GM18868 (cell line): ENCODE measurements at regions not wholly inside any gene's neighbourhood (a gene's known extent, or its start where the extent isn't known, plus 50 kb on each side); places are given as distances from the start of the nearest gene placed in this dataset.
A peak's percentile ranks its signal among the peaks of the same experiment; 100 is the strongest.
"Not testable (repeated sequence)": the region's sequence is repeated elsewhere in the genome, so short reads cannot be mapped to it uniquely, and the experiment has no call there.

Experiments
- ATAC-seq: cut with Tn5 transposase; IDR thresholded peaks from one replicate; pipeline ENCODE4 v1.9.1; 2021; ENCODE audit warnings: mild to moderate bottlenecking, moderate library complexity; ENCODE audit not compliant: unreplicated experiment

DNA sequence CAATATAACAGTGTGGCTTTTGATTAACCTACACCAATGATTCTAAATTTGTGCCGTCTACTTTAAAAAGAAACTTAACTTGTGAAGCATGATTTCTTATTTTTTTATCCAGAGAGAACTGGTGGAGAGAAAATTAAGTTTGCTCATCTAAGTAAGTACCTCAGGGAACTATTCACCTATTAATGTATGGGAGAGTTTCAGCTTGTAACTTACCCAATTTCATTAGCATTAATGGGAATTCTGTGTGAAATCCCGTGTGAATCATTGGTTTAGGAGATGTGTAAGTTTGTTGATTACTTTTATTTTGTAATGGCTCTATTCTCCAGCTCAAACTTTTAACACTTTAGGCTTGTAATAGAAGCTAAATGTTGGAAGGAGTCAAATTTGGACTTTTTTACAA is 1061.5 kb downstream of the TDRD15 start:
- ATAC-seq, result no peak

DNA sequence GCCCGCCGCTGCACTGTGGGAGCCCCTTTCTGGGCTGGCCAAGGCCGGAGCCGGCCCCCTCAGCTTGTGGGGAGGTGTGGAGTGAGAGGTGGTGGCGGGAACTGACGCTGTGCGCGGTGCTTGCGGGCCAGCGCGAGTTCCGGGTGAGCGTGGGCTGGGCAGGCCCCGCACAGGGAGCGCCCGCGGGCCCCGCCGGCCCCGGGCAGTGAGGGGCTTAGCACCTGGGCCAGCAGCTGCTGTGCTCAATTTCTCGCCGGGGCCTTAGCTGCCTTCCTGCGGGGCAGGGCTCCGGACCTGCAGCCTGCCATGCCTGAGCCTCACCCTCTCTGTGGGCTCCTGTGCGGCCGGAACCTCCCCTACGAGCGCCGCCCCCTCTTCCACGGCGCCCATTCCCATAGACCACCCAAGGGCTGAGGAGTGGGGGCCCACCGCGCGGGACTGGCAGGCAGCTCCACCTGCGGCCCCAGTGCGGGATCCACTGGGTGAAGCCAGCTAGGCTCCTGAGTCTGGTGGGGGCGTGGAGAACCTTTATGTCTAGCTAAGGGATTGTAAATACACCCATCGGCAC is 1062.6 kb downstream of the TDRD15 start:
- ATAC-seq, result not testable (repeated sequence)

DNA sequence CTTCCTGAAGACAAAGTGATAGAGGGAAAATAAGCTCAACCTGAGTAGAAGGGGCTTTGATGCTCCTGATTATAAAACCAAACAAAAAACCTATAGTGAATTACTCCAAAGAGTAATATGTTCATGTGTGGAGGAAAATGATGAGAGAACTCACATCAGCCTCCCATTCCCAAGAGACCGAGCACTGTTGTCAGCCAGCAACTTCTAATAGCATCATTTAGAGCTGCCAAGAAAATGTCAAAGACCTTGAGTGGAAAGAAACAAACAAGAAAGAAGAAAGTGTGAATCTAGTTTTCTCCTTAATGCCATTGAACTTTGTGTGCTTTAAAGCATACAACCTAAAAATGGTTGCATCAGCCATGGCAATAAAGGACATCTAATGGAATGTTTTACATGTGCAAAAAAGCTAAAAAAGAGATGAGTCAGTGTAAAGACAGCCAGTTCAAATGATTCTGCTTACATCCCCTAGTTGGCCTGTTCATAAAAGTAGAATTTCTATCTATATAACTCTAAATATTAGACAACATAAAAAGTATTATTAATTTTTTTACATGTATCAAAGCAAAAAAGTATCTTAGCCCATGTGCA is 1066.2 kb downstream of the TDRD15 start:
- no peak for ATAC-seq

DNA sequence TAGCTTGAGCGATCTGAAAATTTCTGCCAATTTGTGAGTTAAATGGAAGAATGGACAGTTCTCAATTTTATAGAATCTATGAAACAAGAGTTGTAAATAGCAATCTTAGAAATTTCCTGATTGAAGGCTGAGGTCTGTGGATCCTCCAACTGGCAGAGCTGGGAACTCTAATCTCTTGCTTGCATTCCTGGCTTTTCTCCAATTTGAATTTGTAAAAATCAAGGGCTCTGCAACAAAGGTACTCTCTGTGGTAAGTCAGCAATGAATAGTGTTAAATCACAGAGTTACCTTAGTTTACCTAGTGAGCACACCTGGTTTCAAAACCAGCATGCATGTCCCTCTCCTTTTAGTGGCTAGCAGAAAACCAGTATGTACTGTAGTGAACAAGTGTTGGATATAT is 1070.5 kb downstream of the TDRD15 start:
- no peak for ATAC-seq

DNA sequence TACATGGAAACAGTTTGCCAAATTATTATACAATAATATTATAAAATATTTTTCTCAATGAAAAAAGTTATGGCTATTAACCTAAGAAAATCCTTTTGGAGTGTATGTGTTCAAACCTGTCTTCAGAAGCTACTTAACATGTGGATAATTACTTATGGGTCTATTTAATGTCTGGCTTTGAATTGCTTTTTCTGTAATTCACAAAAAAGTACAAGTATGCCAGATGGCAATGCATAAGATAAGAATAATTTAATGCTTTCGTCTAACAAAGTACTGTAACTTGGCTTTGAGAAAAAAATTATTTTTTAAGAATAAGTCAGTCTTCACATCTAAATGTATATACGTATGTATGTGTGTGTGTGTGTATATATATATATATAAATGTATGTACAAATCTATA is 1073.0 kb downstream of the TDRD15 start:
- no peak for ATAC-seq

DNA sequence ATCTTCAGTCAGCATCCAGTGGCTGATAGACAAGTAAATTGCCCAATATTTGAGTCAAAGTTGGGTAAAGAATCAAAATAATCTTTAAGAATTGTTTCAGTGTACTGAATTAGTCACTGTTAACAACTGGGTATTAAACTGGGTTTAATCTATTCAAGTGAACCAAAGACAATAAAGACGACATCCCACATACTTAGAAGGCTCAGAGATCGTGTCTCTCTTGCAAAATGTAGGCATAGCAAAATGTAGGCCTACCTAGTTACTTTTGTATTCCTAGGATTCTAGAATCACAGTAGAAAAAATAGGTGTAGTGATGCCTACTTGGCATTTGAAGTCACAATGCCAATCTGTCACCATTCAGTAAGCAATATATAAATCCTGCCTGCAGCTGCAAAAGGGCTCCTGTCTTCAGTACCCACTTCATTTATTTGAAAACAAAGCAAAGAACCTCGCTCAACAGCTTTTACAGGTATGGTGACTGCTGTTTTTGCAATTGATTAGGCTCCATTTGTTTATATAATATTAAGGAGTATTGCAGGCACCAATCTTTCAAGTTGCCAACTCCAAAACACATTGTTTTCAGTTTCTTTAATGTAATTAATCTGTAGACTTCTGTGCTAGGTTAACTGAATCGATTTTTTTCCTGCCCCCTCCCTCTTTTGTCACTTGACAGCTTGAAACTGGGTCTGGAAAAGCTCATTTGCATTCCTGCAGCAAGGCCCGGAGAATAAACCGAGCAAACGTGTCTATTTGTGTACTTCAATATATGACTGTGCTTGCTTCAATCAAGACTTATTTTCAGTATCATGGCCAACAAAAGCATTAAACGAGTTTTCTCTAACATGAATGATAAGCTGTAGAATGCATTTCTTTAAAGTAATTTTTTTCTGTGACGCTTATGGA is 1074.9 kb downstream of the TDRD15 start:
- ATAC-seq, result no peak

DNA sequence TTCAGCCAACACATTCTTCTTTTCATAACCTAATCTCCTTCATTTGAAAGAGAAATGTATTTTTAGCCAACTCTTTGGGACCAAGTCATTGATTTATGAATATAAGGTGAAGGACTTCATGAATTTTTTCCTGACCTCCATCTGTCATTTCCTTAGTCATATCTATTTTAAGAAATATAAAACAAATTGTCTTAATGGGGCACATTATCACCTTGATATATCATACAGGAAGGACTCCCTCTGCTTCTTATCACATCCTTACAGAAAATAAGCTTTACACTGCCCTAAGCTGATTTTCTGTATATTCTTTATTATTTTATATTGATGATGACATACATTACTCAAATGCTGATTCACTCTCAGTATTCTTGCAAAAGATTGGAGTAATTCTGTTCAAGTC is 1076.2 kb downstream of the TDRD15 start:
- ATAC-seq, result no peak

DNA sequence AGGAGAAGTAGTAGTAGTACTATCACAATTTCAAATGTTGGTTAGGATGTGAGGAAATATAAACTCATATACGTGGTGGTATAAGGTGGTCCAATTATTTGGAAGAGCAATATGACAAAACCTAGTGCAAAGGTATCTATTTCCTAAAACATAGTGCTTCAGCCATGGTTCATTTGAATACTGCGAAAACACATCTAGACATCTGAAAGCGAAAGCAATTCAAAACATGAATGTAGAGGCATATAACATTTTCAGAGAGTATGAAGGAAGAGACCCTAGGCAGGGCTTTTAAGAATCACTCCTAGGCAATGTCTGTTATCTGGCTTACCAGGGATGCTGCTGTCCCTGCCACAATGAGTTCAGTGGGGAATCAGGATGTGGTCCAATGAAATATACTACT is 1085.8 kb downstream of the TDRD15 start:
- no peak for ATAC-seq

DNA sequence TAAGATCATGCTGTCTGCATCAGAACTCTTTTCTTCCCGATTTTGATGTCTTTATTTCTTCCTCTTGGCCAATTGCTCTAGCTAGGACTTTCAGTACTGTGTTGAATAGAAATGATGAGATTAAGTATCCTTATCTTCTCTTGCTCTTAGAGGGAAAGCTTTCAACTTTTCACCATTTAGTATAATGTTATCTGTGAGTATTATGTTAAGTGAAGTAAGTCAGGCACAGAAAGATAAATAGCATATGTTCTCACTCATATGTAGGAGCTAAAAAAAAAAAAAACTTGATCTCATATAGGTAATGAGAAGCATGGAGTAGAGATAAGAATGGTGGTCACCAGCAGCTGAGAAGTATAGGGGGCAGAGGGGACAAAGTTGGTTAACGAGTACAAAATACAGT is 1089.5 kb downstream of the TDRD15 start:
- ATAC-seq, result no peak

DNA sequence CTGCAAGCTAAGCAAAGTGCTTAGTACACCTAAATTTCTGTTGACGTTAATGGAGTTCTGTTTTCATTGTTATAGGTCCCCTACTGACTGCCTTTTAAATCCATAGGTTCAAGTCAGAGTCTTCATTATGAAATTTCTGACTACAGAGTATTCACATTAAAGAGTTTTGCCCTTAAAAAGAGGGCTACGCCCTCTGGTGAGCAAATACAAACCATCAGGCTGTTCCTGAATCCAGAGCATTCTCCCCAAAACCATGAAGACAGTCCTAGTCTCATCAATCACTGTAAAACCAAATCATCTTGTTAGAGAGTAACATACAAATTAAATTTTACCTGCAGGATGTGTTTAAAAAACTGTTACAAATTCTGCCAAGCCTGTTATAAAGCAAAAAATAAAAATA is 1091.7 kb downstream of the TDRD15 start:
- ATAC-seq, result no peak

DNA sequence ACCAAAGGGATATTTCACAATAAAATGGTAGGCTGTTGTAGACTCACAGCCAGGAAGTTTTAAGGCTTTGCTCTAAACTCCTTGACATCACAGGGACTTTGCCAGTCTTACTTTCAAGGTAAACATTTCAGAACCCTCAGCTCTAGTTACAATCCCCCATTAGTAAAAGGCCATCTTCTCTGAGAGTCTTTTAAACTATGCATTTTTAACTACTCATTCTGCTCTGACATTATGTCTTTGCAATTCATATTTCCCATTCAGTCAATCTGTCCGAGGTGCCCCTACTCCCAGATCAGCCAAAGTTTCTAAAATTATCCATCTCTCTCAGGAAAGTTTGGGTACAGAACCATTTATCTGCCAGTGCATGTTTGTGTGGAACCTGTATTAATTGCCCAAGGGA is 1094.1 kb downstream of the TDRD15 start:
- ATAC-seq, result no peak

DNA sequence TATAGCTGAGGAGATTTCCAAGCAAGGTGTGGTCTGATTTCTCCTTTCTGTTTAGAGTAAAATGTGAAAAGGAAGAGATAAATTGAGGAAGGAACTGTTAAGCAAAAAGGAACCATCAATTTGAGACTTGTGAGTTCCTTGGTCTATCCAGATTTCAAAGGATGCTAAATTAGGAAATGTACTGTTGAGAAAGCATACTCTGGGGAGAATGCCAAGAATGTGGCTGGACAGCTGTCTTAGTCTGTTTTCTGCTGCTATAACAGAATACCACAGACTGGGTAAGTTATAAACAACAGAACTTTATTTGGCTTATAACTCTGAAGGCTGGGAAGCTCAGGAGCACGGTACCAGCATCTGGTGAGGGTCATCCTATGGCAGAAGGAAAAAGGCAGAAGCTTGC is 1097.2 kb downstream of the TDRD15 start:
- no peak for ATAC-seq

DNA sequence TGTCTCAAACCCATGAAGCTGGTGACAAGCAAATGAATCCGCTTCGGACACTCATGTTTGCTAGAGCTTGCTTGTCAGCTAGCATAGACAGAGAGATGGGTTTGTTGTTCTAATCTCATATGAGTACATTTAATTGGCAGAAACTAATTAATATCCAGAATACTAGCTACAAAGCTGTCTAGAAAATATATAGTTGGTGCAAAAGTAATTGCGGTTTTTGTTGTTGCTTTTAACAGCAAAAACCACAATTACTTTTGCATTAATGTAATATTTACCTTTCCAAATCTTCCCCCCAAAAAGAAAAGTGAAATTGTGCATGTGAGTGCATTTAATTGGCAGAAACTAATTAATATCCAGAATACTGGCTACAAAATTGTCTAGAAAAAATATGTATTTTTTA is 1115.2 kb downstream of the TDRD15 start:
- ATAC-seq, result no peak

DNA sequence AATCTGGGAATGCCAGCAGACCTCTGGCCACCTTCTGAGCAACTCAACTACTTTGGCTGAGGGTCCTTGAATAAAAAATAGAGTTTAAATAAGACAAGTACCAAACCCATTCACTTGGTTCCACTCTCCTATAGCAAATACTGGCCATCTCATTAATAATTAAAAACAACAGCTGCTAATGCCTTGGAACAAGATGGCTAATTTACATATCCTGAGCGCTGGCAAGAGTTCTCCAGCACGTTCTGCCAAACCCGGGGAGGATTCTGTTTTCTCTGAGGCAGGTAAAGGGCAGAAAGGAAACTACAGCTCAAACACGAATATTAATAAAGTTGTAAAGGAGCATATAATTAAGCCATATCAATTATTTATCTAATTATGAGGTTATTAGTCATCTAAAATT is 1123.7 kb downstream of the TDRD15 start:
- no peak for ATAC-seq

DNA sequence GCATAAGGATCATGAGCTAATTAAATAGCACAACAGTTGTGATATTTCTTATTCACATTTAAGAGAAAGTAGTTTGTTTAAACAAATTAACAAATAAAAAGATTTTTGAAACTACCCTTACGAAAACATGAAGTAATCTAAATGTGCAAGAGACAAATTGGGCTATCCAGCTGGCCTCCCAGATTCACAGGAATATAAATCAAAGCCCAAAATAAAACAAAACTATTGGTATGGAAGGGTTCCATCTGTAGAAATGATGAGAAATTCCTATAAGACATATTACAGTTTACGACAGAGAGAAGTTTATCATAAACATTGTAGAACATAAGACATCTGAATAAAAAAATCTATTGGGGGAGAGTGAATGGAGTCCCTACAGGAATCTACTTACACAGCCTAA is 1125.1 kb downstream of the TDRD15 start:
- no peak for ATAC-seq

DNA sequence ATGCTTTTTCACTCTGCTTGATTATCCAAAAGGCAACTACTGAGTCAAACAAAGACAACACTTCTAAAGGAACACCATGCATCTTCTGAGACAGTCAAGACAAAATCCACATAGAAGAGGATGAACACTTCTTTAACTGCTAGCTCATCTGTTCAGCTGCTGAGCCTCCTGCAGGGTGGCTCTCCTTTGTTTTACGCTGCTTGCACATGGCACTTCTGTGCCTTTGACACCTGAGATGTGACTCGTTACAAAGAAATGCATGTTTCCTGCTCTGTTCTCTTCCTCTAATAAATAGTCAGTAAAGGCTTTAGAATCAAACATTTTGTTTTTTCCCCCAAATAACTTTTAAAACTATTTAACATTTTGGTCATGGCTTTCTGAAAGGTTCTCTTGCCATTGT is 1129.4 kb downstream of the TDRD15 start:
- no peak for ATAC-seq

DNA sequence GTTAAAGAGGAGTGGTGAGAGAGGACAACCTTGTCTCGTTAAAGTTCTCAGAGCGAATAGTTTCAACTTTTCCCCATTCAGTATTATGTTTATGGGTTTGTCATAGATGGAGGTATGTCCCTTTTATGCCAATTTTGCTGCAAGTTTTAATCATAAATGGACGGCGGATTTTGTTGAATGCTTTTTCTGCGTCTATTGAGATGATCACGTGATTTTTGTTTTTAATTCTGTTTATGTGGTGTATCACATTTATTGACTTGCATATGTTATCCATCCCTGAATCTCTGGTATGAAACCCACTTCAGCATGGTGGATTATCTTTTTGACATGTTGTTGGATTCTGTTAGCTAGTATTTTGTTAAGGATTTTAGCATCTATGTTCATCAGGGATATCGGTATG is 1123.8 kb upstream of the KLHL29 start:
- ATAC-seq, result no peak

DNA sequence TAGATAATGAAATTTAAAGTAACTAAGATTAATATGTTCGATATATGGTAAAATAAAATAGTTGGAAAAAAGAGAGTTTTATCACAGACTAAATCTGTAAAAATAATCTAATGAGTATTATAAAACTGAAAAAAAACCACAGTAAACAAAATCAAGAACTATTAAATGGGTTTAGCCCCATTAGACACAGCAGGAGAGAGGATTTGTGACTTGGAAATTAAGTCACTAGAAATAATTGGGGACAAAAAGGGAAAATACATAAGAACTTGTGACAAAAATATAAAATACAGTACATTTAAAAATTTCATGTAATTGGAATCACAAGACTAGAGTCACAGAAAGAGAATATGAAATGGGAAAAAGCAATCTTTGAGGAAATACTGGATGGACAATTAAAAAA is 1114.6 kb upstream of the KLHL29 start:
- no peak for ATAC-seq

DNA sequence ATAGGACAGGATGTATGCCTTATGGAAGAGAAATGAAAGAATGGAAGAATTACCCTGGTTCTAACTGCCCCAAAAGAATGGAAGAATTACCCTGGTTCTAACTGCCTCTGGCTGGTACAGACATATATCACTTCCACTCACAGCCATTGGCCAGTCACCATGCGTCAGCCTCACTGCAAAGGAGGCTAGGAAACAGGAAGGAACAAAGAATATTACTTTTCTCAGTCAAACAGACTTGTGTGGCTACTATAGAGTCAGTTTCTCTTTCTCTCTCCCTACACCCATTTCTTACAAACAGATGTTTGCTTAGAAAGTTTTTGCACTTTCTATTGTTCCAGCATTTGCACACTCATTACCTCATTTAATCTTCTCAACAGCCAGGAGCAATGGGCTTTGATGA is 1111.1 kb upstream of the KLHL29 start:
- no peak for ATAC-seq

DNA sequence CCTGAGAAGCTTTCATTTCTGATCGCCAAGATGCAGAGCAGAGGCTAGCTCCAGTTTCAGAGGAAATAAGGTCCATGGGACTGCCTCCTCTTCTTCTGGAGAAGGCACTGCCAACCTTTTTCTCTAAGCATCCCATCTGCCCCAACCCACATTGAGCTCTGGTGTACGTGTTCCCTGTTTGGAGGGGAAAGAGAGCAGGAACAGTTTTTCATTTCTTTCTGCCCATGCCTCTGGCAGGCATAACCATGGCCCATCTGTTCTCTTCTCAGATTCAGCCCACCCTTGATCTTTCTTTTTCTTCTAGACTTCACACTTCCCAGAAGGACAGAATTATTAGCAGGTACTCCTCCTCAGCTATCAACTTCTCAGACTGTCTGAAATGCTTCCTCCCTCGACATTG is 1110.3 kb upstream of the KLHL29 start:
- ATAC-seq, result no peak

DNA sequence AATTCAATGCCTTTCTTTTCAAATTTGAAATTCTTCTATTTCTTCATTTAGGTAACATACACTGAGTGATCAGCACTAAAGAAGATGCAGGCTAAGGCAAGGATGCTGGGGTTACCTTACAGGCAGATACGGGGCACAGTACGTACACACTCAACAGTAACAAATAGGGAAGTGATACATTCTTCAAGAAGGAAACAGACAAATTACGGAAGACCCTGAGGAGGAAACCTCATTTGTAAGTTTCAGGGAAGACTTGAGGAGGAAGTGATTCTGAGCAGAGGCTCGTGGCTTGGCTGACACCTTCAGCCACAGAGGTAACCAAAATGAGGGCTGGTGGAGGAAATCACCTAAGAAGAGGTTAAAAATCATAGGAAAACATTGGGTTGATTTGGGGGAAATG is 1108.3 kb upstream of the KLHL29 start:
- ATAC-seq, result peak; percentile 82

DNA sequence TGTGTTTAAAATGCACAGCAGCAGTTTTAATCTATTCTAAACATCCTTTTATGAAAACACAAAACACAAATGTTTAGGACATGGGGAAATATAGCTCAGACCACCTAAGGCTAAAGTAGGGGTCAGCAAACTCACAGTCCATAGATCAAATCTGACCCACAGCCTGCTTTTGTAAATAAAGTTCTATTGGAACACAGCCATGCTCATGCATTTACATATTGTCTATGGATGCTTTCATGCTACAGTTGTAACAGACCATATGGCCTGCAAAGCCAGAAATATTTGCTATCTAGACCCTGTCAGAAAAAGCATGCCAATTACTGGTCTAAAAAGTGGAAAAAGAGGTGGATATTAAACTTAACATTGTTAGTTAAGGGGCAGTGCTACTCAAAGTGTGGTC is 1105.4 kb upstream of the KLHL29 start:
- no peak for ATAC-seq
